DND-41 (cell line): ENCODE measurements at regions not wholly inside any gene's neighbourhood (a gene's known extent, or its start where the extent isn't known, plus 50 kb on each side); places are given as distances from the start of the nearest gene placed in this dataset.

Experiments
- ATAC-seq: fragments of 200-7000 bp; cut with Tn5 transposase; 3 replicates; pipeline ENCODE4 v1.9.1; 2021; ENCODE audit warnings: low read depth; ENCODE audit not compliant: insufficient read depth
- DNase-seq: peaks from one replicate; pipeline ENCODE4 v3.0.0-alpha.2; 2020
- H2AFZ ChIP-seq: 2 replicates; pipeline ENCODE4 v1.6.0; 2012; ENCODE audit warnings: low read depth, low read length
- H3K27ac ChIP-seq: 2 replicates; pipeline ENCODE4 v1.5.1; 2012; ENCODE audit warnings: low read length, inconsistent platforms
- H3K27me3 ChIP-seq: fragments of 200-600 bp; sonication (generic); 2 replicates; pipeline ENCODE4 v1.6.0; 2012; ENCODE audit warnings: low read length, mild to moderate bottlenecking, inconsistent platforms; ENCODE audit not compliant: insufficient read depth, poor library complexity
- H3K36me3 ChIP-seq: 2 replicates; pipeline ENCODE4 v1.5.1; 2012; ENCODE audit warnings: low read length, inconsistent platforms; ENCODE audit not compliant: insufficient read depth
- H3K4me1 ChIP-seq: 2 replicates; pipeline ENCODE4 v1.5.1; 2012; ENCODE audit warnings: mild to moderate bottlenecking, low read length; ENCODE audit not compliant: insufficient read depth
- H3K4me2 ChIP-seq: 2 replicates; pipeline ENCODE4 v1.6.0; 2012; ENCODE audit warnings: mild to moderate bottlenecking, moderate library complexity, low read length, inconsistent platforms; ENCODE audit not compliant: insufficient read depth
- H3K4me3 ChIP-seq, 2 experiments: fragments of 200-600 bp in 1 of 2; shearing (Covaris generic) in 1 of 2; 2 replicates each; pipeline ENCODE4 v1.5.1; 2012 to 2016; ENCODE audit warnings: inconsistent platforms in 2 of 2, low read length in 2 of 2, mild to moderate bottlenecking in 2 of 2, low read depth in 1 of 2, moderate library complexity in 1 of 2
- H3K79me2 ChIP-seq: 2 replicates; pipeline ENCODE4 v1.6.0; 2012; ENCODE audit warnings: low read length, inconsistent platforms; ENCODE audit not compliant: insufficient read depth
- H3K9ac ChIP-seq: 2 replicates; pipeline ENCODE4 v1.6.0; 2012; ENCODE audit warnings: low read depth, mild to moderate bottlenecking, inconsistent platforms, low read length, moderate library complexity
- H3K9me3 ChIP-seq: 2 replicates; pipeline ENCODE4 v1.5.1; 2012; ENCODE audit warnings: low read length, moderate library complexity, mild to moderate bottlenecking, inconsistent platforms; ENCODE audit not compliant: insufficient read depth, severe bottlenecking
- H4K20me1 ChIP-seq: 2 replicates; pipeline ENCODE4 v1.6.0; 2012; ENCODE audit warnings: low read length; ENCODE audit not compliant: insufficient read depth
- EZH2 ChIP-seq: IDR thresholded peaks from 3 replicates; pipeline ENCODE4 v1.6.1; 2012; ENCODE audit warnings: borderline replicate concordance, low read depth, mild to moderate bottlenecking, moderate library complexity, low read length, inconsistent platforms; ENCODE audit not compliant: severe bottlenecking
- TF ChIP-seq, protein P1 (sequence below): IDR thresholded peaks from 2 replicates; pipeline ENCODE4 v1.5.1; 2012; ENCODE audit warnings: borderline replicate concordance, low read length, moderate library complexity, mild to moderate bottlenecking; ENCODE audit not compliant: poor library complexity, severe bottlenecking; ENCODE audit errors: extremely low read depth

DNA sequence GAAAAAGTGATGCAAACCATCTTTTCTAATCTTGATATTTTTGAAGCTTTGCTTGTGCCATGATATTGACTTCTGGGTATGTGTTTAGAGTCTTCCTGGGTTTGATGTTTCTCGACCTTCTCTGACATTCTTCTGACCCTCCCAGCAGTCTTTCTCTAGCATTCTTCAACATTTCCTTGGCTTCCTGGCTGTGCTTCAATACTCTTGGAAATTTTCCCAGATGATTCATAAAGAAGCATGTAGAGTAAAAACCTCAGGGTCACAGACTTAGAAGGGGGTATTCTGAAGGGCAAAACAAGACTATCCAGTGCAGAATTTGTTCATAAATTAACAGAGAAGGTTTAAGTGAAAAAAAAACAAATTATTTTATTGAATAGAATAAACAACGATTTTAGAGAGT is 946.3 kb upstream of the PCDH9 start:
- no peaks in the 10 kb centered on the region for H4K20me1 ChIP-seq
- no peak overlapping the region for H3K4me3 ChIP-seq
- H3K79me2 ChIP-seq, result no peaks in the 10 kb centered on the region
- no peak overlapping the region for H3K4me2 ChIP-seq
- no peaks in the 10 kb centered on the region for H3K4me1 ChIP-seq
- no peak overlapping the region for H3K27ac ChIP-seq
- H2AFZ ChIP-seq, result no peak overlapping the region
- H3K36me3 ChIP-seq, result no peaks in the 10 kb centered on the region
- DNase-seq, result no peak
- H3K9ac ChIP-seq, result no peak overlapping the region
- no peak for ATAC-seq
- no peak for TF ChIP-seq EZH2
- TF ChIP-seq, protein P1, sequence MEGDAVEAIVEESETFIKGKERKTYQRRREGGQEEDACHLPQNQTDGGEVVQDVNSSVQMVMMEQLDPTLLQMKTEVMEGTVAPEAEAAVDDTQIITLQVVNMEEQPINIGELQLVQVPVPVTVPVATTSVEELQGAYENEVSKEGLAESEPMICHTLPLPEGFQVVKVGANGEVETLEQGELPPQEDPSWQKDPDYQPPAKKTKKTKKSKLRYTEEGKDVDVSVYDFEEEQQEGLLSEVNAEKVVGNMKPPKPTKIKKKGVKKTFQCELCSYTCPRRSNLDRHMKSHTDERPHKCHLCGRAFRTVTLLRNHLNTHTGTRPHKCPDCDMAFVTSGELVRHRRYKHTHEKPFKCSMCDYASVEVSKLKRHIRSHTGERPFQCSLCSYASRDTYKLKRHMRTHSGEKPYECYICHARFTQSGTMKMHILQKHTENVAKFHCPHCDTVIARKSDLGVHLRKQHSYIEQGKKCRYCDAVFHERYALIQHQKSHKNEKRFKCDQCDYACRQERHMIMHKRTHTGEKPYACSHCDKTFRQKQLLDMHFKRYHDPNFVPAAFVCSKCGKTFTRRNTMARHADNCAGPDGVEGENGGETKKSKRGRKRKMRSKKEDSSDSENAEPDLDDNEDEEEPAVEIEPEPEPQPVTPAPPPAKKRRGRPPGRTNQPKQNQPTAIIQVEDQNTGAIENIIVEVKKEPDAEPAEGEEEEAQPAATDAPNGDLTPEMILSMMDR, result no peak
- H3K27me3 ChIP-seq, result no peaks in the 10 kb centered on the region
- no peaks in the 10 kb centered on the region for H3K9me3 ChIP-seq

DNA sequence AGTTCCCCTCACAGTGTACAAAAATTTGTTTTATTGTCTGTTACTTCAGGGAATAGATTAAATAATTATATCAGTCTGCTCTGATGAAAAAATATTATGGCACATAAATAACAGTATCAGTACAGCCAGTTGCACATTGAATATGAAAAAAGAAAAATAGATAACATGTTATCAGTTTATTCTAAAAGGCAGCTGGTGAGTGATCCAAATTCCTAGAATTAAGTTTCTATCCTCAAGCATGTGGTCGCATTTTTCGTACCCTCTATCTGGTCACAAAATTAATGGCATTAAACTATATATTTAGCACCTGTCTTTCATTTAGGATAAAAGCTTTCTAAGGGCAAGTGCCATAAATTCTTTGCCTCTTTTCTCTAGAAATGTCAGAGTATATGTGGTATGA is 944.8 kb upstream of the PCDH9 start:
- Histone ChIP-seq H3K79me2 (no peaks in the 10 kb centered on the region), H4K20me1 (no peaks in the 10 kb centered on the region), H3K4me2 (no peak overlapping the region), H3K4me3 (no peak overlapping the region), H3K9ac (no peak overlapping the region), H3K9me3 (peaks cover 2% of the 10 kb centered on the region), H3K27me3 (no peaks in the 10 kb centered on the region), H3K36me3 (no peaks in the 10 kb centered on the region), H3K4me1 (no peaks in the 10 kb centered on the region), H3K27ac (no peak overlapping the region), H2AFZ (no peak overlapping the region)
- DNase-seq (no peak), ATAC-seq (no peak)
- TF ChIP-seq EZH2, result no peak
- TF ChIP-seq, protein P1, result no peak

DNA sequence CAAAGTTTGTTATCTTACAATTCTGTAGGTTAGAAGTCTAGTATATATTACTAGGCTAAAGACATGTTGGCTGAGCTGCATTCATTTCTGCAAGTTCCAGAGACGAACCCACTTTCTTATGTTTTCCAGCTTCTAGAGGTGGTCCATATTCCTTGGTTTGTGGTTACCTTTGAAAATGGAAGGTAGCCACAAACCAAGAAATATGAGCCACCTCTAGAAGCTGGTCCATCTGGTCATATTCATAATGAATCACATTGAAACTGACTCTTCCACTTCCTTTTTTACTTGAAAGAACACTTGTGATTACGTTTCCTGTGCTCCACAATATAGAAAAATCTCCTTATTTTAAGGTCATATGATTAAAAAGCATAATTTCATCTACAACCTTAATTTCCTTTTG is 943.0 kb upstream of the PCDH9 start:
- no peaks in the 10 kb centered on the region for H3K27me3 ChIP-seq
- no peak overlapping the region for H3K27ac ChIP-seq
- TF ChIP-seq, protein P1, result no peak
- TF ChIP-seq EZH2, result no peak
- ATAC-seq (no peak), DNase-seq (no peak)
- H4K20me1 ChIP-seq, result no peaks in the 10 kb centered on the region
- no peak overlapping the region for H3K9ac ChIP-seq
- H3K79me2 ChIP-seq, result no peaks in the 10 kb centered on the region
- H3K4me3 ChIP-seq, result no peak overlapping the region
- no peak overlapping the region for H3K4me2 ChIP-seq
- no peaks in the 10 kb centered on the region for H3K36me3 ChIP-seq
- peaks cover 2% of the 10 kb centered on the region for H3K9me3 ChIP-seq
- H2AFZ ChIP-seq, result no peak overlapping the region
- H3K4me1 ChIP-seq, result no peaks in the 10 kb centered on the region

DNA sequence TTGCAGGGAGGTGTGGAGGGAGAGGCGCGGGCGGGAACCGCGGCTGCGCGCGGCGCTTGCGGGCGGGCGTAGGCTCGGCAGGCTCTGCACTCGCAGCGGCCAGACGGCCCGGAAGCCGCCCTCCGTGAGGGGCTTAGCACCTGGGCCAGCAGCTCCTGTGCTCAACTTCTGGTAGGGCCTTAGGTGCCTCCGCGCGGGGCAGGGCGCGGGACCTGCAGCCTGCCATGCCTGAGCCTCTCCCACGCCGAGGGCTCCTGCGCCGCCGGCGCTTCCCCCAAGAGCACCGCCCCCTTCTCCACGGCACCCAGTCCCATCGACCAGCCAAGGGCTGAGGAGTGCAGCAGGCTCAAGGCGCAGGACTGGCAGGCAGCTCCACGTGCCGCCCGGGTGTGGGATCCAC is 940.8 kb upstream of the PCDH9 start:
- H3K4me2 ChIP-seq, result no peak overlapping the region
- H4K20me1 ChIP-seq, result no peaks in the 10 kb centered on the region
- no peaks in the 10 kb centered on the region for H3K36me3 ChIP-seq
- H3K79me2 ChIP-seq, result no peaks in the 10 kb centered on the region
- H3K4me1 ChIP-seq, result no peaks in the 10 kb centered on the region
- H2AFZ ChIP-seq, result no peak overlapping the region
- H3K9me3 ChIP-seq, result peaks cover 2% of the 10 kb centered on the region
- TF ChIP-seq, protein P1, result no peak
- no peak for DNase-seq
- ATAC-seq, result no peak
- no peak overlapping the region for H3K4me3 ChIP-seq
- H3K27me3 ChIP-seq, result no peaks in the 10 kb centered on the region
- no peak overlapping the region for H3K9ac ChIP-seq
- H3K27ac ChIP-seq, result no peak overlapping the region
